ENCODE measurements at regions not wholly inside any gene's neighbourhood (a gene's known extent, or its start where the extent isn't known, plus 50 kb on each side); places are given as distances from the start of the nearest gene placed in this dataset.
"Not testable (repeated sequence)": the region's sequence is repeated elsewhere in the genome, so short reads cannot be mapped to it uniquely, and the experiment has no call there.

DNA sequence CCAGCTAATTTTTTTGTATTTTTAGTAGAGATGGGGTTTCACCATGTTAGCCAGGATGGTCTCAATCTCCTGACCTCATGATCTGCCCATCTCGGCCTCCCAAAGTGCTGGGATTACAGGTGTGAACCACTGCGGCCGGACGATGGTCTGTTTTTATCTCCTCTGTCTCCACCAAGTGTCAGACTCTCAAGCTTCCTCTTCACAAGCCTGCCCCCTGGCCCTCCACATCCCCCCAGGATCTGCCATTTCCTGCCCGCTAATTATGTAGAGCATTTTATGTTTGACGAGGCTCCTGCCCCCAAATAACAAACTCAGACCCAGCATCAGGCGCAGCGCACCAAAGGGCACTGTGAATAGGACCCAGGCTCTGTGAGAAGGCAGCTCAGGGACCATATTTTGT is 101.8 kb upstream of the PCBD1 start:
- not testable (repeated sequence) for DNase-seq (ENCODE audit: low spot score)

DNA sequence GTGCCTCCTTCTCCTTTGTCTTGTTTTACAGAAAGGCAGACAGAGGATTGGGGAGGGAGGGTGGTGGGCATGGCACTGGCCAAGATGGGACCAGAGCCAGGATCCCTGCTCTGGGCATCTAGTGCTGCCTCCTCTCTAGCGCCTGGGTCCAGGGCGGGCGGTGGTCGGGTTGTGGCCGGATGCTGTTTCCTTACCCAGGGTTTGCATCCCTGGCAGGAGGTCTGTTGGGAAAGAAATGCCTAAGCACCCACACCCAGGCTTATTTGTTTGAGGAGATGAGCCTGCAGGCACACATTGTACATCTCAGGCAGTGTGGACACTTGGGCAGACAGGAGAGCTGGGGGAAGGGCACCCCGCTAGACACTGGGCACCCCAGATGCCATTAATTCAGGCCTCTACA is 102.3 kb upstream of the PCBD1 start:
- DNase-seq (ENCODE audit: low spot score), result no peak

DNA sequence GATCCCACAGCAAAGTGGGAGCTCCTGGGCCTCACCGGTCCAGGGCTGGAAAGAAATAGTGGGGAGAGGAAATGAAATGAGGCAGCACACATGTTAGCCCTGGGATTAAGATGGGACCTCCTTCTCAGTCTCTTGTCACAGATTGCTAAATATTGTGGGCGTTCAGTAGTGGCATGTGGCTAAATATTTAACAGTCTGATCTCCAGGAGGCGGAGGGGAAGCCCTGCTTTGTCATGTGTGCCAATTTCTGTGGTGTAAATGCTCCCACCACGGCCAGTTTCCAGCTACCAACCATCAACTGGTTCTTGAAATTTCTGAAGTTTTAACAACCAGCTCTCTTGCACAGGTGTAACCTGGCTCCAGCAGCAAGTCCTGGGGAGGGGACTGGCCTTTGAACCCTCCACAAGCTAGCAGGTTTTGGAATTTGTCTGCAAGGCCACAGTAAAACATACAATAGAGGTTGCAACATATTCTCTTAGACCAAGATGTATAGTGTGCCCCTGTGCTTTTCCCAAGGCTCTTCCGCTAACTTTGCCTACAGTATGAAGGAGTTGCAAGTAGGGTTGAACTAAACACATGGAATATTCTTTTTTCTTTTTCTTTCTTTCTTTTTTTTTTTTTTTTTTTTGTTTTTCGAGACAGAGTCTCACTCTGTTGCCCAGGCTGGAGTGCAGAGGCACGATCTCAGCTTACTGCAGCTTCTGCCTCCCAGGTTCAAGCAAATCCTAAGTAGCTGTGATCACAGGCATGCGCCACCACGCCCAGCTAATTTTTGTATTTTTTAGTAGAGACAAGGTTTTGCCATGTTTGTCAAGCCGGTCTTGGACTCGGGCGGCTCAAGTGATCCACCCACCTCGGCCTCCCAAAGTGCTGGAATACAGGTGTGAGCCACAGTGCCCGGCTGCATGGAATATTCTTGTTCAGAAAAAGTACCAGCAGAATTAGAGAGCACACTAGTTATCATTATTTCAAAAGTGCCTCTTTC is 103.1 kb upstream of the PCBD1 start:
- DNase-seq (ENCODE audit: low spot score), result no peak

DNA sequence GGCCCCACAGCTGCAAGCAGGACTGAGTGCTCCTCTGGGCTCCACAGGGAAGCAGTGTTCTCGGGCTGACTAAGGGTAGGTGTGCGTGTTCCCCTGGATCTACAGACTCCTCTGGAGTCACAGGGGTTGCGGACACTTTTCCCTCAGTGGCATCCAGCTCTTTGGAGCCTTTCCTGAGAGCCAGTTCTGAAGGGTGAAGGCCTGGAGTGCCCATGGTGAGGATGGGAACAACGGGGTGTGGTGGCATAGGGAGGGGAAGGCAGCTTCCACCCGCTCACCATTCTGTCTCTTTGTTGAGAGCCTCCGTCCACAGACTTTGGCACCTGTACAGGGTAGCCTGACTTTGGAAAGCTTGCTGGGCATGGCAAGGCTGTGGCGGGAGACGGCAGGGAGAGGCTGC is 104.1 kb upstream of the PCBD1 start:
- DNase-seq (ENCODE audit: low spot score), result no peak

DNA sequence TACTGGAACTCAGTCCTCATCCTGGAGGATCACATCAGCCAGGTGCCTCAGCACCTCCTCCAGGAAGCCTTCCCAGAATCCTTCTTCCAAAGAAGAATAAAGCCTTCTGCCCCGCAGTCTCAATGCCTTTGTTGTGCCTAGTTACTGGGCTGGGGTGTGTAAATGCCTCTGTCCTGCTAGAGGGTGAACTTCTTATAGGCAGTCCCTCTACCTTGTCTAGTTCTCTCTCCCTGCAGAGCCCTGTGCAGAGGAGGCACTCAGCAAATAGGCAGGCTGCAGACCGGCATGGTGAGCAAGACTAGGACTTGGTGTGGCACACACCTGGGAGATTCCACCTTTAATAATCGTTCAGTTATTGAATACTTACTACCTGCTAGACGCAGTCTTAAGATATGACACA is 104.7 kb upstream of the PCBD1 start:
- no peak for DNase-seq (ENCODE audit: low spot score)

DNA sequence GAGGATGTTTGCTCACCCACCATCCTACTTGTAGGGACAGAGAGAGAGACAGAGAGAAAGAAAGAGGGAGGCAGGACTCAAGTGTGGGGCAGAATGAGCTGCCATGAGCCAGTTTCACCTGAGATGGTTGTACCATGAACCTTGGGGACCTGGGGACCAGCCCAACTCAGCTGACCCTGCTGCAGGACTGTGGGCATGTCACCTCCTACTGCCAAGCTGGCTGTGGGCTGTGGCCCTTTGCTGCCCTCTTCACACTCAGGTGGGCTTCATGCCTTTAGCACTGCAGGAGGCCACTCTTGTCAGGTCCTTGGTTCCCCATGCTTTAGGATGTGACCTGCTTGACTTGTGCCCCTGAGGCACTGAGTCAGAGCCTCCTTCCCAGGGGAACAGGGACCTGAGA is 108.2 kb upstream of the PCBD1 start:
- no peak for DNase-seq (ENCODE audit: low spot score)

DNA sequence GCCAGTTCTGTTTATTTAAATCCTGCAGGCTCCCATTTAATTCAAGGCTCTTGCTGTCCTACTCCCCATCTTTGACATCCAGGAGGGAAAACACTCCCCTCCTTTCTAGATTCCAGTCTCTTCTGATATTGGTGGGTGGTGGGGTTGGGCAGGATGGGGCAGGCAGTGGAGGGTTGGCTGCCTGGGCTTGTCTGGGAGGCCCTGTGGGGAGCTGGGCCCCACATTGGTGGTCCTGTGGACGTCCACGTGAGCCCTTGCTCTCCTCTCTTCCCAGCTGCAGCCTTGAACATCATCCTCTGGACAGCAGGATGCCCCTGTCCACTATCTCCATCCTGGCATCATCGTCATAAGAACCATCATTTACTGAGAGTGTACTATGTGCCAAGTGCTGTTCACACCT is 108.9 kb upstream of the PCBD1 start:
- no peak for DNase-seq (ENCODE audit: low spot score)

DNA sequence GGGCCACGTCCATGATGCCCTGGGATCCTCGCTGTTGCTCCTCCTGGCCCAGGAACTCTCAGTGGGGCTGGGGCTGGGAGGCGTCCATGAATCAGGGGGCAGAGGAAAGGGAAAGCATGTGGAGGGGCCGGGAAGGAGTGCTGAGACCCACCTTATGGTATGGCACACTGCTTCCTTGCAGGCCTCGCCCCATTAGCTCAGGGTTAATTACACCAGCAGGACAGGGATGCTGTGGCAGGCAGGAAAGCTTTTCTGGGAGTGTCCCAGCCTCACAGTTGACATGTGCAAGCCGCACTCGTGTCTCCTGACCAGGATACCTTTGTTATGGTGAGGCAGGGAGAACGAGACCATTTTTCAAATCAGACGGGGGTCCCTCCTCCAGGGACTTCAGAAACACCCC is 109.7 kb upstream of the PCBD1 start:
- no peak for DNase-seq (ENCODE audit: low spot score)

DNA sequence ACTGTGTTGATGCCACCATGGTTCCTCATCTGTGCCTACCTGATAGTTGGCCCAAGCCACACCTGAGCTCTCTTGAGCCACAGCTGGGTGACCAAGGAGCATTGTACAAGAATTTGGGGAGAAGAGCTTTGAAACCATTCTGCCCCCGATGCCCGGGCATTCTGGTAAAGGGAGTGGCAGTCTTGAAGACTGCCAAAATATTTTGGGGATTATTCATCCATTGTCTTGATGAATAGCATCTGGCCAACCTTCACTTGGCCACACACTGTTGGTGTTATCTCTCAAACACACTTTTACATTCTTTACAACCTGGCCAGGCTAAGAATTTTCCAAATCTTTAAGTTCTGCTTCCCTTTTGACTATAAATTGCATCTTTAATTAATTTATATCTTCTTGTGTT is 113.1 kb upstream of the PCBD1 start:
- no peak for DNase-seq (ENCODE audit: low spot score)

DNA sequence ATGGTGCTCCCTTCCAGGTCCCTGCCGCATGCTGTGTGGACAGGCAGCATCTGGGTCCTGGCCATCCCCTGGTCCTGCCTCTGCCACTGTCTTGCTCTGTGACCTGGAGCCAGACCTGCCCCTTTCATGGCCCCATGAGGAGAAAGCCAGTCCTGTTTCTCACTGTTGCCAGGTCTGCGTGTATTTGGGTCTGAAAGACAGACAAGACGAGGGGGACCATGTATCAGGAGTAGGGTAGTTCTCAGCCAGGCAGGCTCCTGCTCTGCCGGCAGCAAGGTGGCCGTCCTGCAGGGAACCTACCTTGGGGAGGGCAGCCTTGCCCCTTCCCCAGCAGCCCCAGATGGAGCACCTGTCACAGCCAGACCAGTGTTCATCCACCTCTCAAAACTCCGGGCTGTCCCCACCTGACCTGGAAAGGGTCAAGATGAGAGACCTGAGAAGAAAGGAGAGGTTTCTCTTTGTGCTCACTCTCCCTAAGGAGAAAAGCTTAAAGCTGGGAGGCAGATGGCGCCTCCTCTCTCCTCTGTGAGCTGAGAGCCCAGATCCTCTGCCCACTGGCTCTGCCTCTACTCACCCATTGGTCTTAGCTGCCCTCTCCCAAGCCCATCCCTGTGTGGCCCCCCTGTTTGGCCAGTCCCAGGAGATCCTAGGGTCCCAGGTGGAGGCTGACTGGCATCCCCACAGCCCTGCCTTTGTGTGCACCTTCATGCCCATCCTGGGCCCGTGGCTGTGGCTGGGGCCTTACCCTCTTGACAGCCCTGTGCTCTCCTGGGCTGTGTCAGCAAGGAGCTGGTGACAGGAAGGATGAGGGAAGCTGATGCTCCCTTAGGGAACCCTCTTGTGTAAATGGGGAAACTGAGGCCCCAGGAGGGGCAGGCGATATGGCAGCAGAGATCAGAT is 116.1 kb upstream of the PCBD1 start:
- no peak for DNase-seq (ENCODE audit: low spot score)

DNA sequence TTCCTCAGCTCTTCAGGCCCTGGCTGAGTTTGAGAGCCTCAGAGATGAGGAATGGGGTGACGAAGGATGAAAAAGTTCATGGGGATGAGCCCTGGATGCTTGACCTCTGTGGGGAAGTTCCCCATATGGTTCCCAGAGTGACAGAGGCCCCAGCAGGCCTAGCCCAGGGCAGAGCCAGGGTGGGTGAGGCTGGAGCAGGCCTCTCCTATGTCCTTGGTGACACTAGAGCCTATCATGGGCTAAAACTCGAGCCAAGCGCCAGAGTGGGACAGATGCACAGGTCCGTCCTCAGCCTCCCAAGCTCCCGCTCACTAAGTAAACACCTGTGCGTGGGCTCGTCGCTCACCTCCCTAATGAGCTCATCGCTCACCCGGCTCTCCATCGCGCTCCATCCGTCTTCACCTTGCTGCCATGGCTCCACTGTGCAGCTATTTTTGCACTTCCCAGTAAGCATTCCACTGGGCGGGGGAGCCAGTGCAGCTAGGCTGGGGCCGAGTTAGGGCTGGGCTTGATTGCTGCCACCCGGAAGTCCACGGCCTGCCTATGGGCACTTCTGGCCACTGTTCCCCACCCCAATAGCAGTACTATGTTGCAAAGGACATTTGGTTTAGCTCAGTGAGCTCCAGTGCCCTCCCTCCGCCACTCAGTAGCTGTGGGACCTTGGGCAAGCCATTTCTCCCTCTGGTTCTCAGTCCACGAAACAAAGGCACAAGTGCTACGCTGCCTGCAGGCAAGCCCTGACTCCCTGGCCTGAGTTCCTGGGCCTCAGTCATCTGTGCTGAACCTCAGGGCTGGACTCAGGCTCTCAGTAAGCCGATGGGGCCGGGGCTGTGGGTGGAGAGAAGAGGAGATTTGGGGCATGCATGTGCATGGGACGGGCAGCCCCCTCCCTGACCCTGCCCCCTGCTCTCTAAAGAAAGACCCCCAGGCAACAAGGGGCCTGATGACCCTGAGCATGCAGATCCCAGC is 117.3 kb upstream of the PCBD1 start:
- no peak for DNase-seq (ENCODE audit: low spot score)

DNA sequence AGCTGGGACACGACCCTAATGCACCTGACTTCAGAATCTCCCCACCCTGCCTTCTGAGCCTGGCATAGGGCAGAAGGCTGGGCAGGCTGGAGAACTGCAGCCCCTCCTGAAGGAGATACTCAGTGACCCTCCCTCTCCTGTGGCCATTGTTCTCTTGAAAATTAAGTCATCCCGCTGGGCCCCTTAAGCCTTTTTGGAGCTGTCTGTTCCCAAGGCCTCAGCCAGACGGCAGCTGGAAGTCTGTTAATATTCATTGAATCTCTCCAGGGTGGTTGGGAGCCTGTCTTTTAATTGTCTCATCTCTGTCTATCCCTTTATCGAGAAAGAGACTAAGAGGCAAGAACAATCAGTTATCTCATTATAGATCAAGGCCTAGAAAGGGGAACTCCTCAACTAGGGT is 118.1 kb upstream of the PCBD1 start:
- no peak for DNase-seq (ENCODE audit: low spot score)

DNA sequence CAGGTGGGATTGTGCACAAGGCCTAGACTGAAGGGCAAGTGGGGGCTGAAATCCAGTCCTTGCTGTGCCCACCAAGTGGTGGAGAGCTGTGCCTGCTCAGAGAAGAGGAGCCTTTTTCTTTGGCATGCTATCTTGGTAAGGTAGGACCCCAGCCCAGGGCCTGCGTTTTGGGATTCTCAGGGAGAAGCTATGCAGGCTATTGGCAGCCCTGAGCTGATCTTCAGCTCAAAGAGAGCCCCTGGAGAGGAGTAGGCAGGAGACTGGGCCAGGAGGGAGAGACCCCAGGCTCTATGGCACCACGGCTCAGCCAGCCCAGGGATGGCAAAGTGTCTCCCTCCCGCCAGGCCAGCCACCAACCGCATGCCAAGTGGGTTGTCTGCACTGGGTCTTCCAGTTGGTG is 119.2 kb upstream of the PCBD1 start:
- no peak for DNase-seq (ENCODE audit: low spot score)

DNA sequence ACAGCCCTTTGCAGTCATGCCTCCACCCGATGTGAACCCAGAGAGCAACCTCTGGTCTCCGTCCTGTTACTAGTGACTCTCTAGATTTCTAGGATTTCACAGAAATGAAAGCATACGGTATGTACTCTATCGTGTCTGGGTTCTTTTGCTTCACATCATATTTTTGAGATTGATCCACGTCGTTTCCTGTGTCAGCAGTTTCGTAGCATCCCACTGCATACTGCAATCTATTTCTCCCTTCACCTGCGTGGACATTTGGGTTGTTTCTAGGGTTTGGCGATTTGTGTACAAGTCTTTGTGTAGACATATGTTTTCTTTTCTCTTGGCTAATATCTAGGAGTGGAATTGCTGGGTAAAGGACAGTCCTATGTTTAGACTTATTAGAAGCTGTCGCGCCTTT is 119.8 kb upstream of the PCBD1 start:
- no peak for DNase-seq (ENCODE audit: low spot score)

DNA sequence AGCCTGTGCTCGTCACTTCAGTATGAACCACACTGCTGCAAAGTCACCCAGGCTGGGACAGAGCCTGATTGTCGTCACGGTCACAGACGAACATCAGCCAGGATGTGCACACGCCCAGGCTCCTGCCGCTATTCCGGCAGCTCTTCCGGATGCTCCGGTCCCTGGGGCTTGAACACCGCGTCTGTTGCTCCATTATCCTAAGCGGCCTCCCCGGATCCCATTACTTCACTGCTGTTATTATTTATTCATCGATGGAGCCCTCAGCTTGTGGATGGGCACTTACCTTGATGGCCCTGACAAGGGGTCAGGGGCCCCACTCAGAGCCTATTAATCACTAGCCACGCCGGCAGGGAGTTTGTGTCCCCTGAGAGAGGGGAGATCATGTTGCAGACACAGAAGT is 120.8 kb upstream of the PCBD1 start:
- no peak for DNase-seq (ENCODE audit: low spot score)

DNA sequence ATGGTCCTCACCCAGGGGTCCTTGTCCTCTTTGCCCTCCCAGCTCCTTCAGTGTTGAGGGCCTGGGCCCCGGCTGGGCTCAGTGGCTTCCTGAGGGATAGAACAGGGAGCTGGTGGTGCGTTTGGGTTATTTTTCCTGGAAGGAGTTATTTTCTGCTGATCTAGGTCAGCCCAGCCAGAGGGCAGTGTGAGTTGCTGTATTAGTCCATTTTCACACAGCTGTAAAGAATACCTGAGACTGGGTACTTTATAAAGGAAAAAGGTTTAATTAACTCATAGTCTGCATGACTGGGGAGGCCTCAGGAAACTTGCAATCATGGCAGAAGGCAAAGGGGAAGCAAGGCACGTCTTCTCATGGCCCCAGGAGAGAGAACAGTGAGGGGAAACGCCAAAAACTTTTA is 122.4 kb upstream of the PCBD1 start:
- DNase-seq (ENCODE audit: low spot score), result no peak

DNA sequence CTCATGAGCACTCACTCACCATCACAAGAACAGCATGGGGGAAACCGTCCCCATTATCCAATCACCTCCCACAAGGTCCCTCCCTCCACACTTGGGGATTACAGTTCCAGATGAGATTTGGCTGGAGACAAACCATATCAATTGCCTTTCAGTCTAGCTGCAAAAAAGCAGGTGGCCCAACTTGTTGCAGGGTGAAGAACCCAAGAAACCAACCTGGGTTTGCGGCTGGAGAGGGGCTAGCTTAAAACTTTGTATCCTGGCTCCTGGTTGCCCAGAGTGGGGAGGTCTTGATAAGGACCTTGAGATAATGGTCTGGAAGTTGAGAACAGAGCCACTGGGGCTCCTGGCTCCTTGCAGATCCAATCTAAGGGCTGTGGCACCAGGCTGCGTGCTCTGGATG is 122.8 kb upstream of the PCBD1 start:
- DNase-seq (ENCODE audit: low spot score), result no peak

DNA sequence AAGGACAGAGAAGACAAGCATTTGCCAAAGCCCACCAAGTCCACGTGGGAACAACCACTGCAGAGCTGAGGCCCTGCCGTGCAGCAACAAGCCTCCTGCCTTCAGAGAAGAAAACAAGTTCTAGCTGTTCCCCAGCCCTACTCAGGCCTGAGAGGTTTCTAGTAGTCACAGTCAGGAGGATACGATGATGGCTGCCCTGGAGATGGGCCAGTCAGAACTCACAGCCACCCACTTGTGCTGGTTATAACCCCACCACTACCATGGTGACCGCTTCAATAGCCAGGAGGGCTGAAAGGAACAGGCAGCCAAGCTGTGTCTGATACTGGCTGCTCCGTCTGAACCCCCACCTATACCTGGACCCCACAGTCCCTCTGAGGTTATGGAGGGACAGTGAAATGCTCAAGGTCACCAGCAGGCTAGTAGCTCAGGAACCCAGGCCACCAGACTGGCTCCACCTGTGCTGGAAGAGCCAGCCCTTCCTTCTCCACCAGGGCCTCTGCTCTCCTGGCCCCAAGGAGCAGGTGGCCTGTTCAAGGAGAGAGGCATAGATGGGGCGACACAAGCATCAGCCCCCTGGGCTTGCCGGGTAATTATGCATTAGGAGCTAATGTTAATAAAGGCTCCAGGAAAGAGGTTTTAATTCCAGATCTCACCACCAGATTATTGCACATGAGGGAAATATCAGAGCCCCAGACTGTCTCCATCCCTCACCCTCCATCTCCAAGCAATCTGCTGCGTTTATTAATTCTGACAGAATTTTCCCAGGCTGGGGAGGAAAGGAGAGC is 125.8 kb upstream of the PCBD1 start:
- DNase-seq (ENCODE audit: low spot score), result no peak

DNA sequence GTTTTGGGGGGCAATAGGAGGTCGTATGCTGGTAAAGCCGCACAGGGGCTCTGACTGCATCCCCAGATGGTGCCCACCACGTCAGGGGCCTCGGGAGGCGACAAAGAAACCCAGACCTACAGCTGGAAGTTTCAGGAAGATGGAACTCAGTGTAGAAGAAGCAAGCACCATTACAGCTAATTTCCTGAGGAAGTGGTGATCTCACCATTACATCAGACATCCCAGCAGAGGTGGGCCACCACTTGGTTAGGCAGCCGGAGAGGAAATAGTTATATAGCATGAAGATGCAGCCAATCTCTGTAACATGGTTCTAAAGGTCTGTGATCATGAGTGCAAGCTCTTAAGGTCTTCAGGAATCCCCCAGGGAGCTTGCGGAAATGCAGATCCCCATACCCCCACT is 127.3 kb upstream of the PCBD1 start:
- DNase-seq (ENCODE audit: low spot score), result no peak

DNA sequence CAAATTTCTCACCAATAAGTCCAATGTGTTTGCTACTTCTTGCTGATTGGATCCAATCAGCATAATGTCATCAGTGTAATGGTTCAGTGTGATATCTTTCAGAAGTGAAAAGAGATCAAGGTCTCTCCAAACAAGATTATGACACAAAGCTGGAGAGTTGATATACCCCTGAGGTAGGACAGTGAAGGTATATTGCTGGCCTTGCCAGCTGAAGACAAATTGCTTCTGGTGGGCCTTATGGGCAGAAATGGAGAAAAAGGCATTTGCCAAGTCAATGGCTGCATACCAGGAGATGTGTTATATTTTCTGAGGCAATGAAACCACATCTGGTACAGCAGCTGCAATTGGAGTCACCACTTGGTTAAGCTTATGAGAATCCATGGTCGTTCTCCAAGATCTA is 131.7 kb upstream of the PCBD1 start:
- not testable (repeated sequence) for DNase-seq (ENCODE audit: low spot score)

DNA sequence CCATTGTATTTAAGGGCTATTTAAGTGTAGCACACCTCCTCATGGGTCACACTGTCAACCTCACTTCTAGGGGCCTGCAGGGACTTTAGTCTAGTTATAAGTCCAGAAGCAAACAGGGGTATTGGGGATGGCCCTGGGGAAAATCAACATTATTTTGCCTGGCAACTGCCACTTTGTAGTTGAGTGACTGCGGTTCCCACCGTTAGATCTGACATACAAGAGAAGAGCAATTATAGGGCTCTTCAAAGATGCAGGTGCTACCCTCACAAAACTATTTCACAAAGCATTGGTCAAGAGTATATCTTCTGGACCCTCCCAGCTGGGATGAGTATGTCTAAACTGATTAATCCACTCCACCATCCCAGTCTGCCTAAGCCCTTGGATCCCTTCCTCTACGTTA is 133.0 kb upstream of the PCBD1 start:
- no peak for DNase-seq (ENCODE audit: low spot score)
